ENCODE measurements at regions not wholly inside any gene's neighbourhood (a gene's known extent, or its start where the extent isn't known, plus 50 kb on each side); places are given as distances from the start of the nearest gene placed in this dataset.

DNA sequence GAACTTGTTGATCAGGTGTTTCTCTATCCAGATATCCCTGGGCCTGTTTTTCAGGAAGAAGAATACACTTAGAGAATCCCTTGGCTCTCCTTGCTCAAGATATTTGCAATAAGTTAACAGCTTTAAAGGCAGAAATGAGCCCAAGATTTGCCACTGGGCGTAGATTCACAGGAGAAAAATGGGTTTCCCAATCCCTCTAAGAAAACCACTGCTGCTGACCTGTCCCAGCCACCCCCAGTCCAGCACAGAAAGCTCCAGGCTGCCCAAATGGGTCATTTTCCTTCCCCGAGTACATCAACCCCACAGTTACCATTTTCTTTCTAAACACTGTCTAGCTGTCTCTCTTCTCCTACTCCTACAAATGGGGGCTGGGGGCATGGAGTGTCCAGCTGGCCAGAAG is 67.3 kb downstream of the ANKRD60 start:
- RAD21 ChIA-PET (ENCODE audit: low non-redundant PET in 1 of 2, low total read pairs in 2 of 2, uncharacterized antibody in 2 of 2, unreplicated experiment in 2 of 2), result no interaction called here
- BruUV-seq (replicated peaks), result no TSS peak
- no peaks in the 10 kb centered on the region for H3K9me3 ChIP-seq (ENCODE audit: control insufficient read depth in 1 of 2, insufficient read depth in 1 of 2, low read depth in 1 of 2, low read length in 2 of 2)

DNA sequence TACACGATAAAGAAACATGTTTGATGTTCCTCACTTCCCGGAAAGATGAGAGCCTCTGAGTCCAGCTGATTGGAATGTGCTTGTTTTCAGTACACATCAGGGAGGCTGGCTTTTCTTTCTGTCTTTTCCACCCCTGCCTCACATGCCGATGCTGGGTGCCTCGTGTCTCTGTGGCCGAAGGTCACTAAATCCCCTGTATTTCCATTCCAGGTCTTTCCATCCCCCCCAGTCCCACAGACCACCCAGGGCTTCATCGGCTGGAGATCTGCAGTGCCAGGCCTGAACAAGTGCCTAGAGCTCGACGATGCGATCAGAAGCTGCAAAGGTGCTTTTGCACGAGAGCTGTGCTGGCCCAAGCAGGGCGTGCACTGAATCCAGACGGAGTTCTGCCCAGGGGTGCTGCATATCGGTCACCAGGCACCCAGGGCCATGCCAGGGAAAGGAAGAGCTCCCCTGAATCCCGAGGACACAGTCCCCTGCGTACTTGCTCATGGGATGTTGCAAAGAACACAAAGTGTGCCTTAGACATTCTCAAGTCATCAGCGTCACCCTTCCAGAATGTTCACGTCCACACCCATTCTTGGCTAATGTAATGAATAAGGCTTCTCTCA is 67.9 kb downstream of the ANKRD60 start:
- POLR2A ChIA-PET, result no interaction called here
- Histone ChIP-seq H3K4me3 (replicated peaks in 1 of 2; ENCODE audit: low read depth in 1 of 2, low read length in 2 of 2) (no peak overlapping the region), H3K27ac (ENCODE audit: low read depth, low read length) (no peak overlapping the region), H4K20me1 (ENCODE audit: insufficient read depth) (no peaks in the 10 kb centered on the region), H3K9ac (ENCODE audit: low read length) (no peak overlapping the region), H2AFZ (ENCODE audit: low read depth, low read length, poor library complexity, severe bottlenecking) (no peak overlapping the region), H3K9me2 (ENCODE audit: insufficient read depth) (no peaks in the 10 kb centered on the region), H3K27me3 (ENCODE audit: insufficient read depth, low read length) (peaks cover 13% of the 10 kb centered on the region), H3K4me1 (ENCODE audit: control insufficient read depth in 1 of 2, insufficient read depth in 2 of 2, low read length in 2 of 2) (no peaks in the 10 kb centered on the region), H3K36me3 (ENCODE audit: control insufficient read depth in 1 of 2, insufficient read depth in 2 of 2, low read length in 2 of 2) (no peaks in the 10 kb centered on the region), H3K79me2 (ENCODE audit: insufficient read depth, low read length) (no peaks in the 10 kb centered on the region), H3K4me2 (ENCODE audit: low read length) (no peak overlapping the region), H3K9me3 (ENCODE audit: control insufficient read depth in 1 of 2, insufficient read depth in 1 of 2, low read depth in 1 of 2, low read length in 2 of 2) (no peaks in the 10 kb centered on the region)
- CTCF ChIA-PET, result no interaction called here
- no TSS peak for BruUV-seq (replicated peaks)
- ATAC-seq (no peak), DNase-seq (ENCODE audit: low read depth, low spot score) (no peak)
- TF ChIP-seq FOSL1 (IDR thresholded peaks at IDR 0.05; ENCODE audit: low read depth) (no peak), JUND (IDR thresholded peaks at IDR 0.05) (no peak)
- TF ChIP-seq, protein P1, sequence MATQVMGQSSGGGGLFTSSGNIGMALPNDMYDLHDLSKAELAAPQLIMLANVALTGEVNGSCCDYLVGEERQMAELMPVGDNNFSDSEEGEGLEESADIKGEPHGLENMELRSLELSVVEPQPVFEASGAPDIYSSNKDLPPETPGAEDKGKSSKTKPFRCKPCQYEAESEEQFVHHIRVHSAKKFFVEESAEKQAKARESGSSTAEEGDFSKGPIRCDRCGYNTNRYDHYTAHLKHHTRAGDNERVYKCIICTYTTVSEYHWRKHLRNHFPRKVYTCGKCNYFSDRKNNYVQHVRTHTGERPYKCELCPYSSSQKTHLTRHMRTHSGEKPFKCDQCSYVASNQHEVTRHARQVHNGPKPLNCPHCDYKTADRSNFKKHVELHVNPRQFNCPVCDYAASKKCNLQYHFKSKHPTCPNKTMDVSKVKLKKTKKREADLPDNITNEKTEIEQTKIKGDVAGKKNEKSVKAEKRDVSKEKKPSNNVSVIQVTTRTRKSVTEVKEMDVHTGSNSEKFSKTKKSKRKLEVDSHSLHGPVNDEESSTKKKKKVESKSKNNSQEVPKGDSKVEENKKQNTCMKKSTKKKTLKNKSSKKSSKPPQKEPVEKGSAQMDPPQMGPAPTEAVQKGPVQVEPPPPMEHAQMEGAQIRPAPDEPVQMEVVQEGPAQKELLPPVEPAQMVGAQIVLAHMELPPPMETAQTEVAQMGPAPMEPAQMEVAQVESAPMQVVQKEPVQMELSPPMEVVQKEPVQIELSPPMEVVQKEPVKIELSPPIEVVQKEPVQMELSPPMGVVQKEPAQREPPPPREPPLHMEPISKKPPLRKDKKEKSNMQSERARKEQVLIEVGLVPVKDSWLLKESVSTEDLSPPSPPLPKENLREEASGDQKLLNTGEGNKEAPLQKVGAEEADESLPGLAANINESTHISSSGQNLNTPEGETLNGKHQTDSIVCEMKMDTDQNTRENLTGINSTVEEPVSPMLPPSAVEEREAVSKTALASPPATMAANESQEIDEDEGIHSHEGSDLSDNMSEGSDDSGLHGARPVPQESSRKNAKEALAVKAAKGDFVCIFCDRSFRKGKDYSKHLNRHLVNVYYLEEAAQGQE (IDR thresholded peaks at IDR 0.05; ENCODE audit: low read depth), result no peak
- TF ChIP-seq, protein P2, sequence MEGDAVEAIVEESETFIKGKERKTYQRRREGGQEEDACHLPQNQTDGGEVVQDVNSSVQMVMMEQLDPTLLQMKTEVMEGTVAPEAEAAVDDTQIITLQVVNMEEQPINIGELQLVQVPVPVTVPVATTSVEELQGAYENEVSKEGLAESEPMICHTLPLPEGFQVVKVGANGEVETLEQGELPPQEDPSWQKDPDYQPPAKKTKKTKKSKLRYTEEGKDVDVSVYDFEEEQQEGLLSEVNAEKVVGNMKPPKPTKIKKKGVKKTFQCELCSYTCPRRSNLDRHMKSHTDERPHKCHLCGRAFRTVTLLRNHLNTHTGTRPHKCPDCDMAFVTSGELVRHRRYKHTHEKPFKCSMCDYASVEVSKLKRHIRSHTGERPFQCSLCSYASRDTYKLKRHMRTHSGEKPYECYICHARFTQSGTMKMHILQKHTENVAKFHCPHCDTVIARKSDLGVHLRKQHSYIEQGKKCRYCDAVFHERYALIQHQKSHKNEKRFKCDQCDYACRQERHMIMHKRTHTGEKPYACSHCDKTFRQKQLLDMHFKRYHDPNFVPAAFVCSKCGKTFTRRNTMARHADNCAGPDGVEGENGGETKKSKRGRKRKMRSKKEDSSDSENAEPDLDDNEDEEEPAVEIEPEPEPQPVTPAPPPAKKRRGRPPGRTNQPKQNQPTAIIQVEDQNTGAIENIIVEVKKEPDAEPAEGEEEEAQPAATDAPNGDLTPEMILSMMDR (IDR thresholded peaks at IDR 0.05 in 2 of 3, conservative IDR thresholded peaks at IDR 0.05 in 1 of 3; ENCODE audit: borderline replicate concordance in 1 of 3, insufficient read depth in 1 of 3, low read depth in 2 of 3, low read length in 2 of 3), result no peak
- TF ChIP-seq, protein P3, sequence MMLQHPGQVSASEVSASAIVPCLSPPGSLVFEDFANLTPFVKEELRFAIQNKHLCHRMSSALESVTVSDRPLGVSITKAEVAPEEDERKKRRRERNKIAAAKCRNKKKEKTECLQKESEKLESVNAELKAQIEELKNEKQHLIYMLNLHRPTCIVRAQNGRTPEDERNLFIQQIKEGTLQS (IDR thresholded peaks at IDR 0.05), result no peak
- intact Hi-C loops (cut with micrococcal nuclease), result no loop called here
- RAD21 ChIA-PET (ENCODE audit: low non-redundant PET in 1 of 2, low total read pairs in 2 of 2, uncharacterized antibody in 2 of 2, unreplicated experiment in 2 of 2), result no interaction called here

More for the DNA sequence above, 67.3 kb downstream of the ANKRD60 start:
- H3K36me3 ChIP-seq (ENCODE audit: control insufficient read depth in 1 of 2, insufficient read depth in 2 of 2, low read length in 2 of 2), result no peaks in the 10 kb centered on the region
- no peaks in the 10 kb centered on the region for H3K4me1 ChIP-seq (ENCODE audit: control insufficient read depth in 1 of 2, insufficient read depth in 2 of 2, low read length in 2 of 2)
- ATAC-seq, result no peak
- no peak overlapping the region for H3K27ac ChIP-seq (ENCODE audit: low read depth, low read length)
- DNase-seq (ENCODE audit: low read depth, low spot score), result no peak
- no peaks in the 10 kb centered on the region for H4K20me1 ChIP-seq (ENCODE audit: insufficient read depth)
- intact Hi-C loops (cut with micrococcal nuclease), result no loop called here
- H3K4me3 ChIP-seq (replicated peaks in 1 of 2; ENCODE audit: low read depth in 1 of 2, low read length in 2 of 2), result no peak overlapping the region
- no peak overlapping the region for H2AFZ ChIP-seq (ENCODE audit: low read depth, low read length, poor library complexity, severe bottlenecking)
- no peak overlapping the region for H3K9ac ChIP-seq (ENCODE audit: low read length)
- ChIA-PET CTCF (no interaction called here), POLR2A (no interaction called here)
- peaks cover 8% of the 10 kb centered on the region for H3K27me3 ChIP-seq (ENCODE audit: insufficient read depth, low read length)
- no peak overlapping the region for H3K4me2 ChIP-seq (ENCODE audit: low read length)
- H3K79me2 ChIP-seq (ENCODE audit: insufficient read depth, low read length), result no peaks in the 10 kb centered on the region
- H3K9me2 ChIP-seq (ENCODE audit: insufficient read depth), result no peaks in the 10 kb centered on the region
- no peak for TF ChIP-seq FOSL1 (IDR thresholded peaks at IDR 0.05; ENCODE audit: low read depth)
- no peak for TF ChIP-seq JUND (IDR thresholded peaks at IDR 0.05)
- no peak for TF ChIP-seq RAD21 (IDR thresholded peaks at IDR 0.05; ENCODE audit: low read depth)

Data from HCT116 (cell line).